ENCODE measurements at regions not wholly inside any gene's neighbourhood (a gene's known extent, or its start where the extent isn't known, plus 50 kb on each side); places are given as distances from the start of the nearest gene placed in this dataset.

- DNase-seq (ENCODE audit: low spot score): no peak
- ChIA-PET POLR2A (interaction anchor here (0.7 to 1.4 kb wide), 2 partner anchors 9 to 531 kb away, joined by 3 read pairs; no protein-coding TSS in a partner anchor), CTCF (ENCODE audit: unreplicated experiment) (no interaction called here)
- Histone ChIP-seq H3K4me3 (ENCODE audit: low read depth, low read length, poor library complexity, severe bottlenecking) (no peak overlapping the region), H3K9me3 (ENCODE audit: low read length) (no peaks in the 10 kb centered on the region), H3K27ac (ENCODE audit: low read depth, low read length, poor library complexity, severe bottlenecking) (no peak overlapping the region), H3K36me3 (ENCODE audit: insufficient read depth, low read length) (no peaks in the 10 kb centered on the region), H4K20me1 (ENCODE audit: insufficient read depth, low read length) (no peaks in the 10 kb centered on the region; the same call in 1 of the 2 replicates), H3K4me1 (ENCODE audit: insufficient read depth, low read length, poor library complexity, severe bottlenecking) (no peaks in the 10 kb centered on the region), H3K9me2 (ENCODE audit: insufficient read depth, low read length) (no peaks in the 10 kb centered on the region), H3K79me2 (ENCODE audit: insufficient read depth, low read depth, low read length) (no peaks in the 10 kb centered on the region), H2AFZ (ENCODE audit: low read length) (no peak overlapping the region), H3K4me2 (ENCODE audit: low read length) (no peak overlapping the region)
- intact Hi-C loops (cut with micrococcal nuclease; ENCODE audit: unreplicated experiment): no loop called here
- no TSS peak for BruUV-seq (replicated peaks)
- TF ChIP-seq EZH2phosphoT487 (IDR thresholded peaks at IDR 0.05; ENCODE audit: borderline replicate concordance, low read depth, low read length) (no peak), CTCF (conservative IDR thresholded peaks at IDR 0.05; ENCODE audit: low read length) (no peak)
Measured at GRCh38 chr9:130782886-130783530, 52.0 kb upstream of the ABL1 start.

- no peak overlapping the region for H2AFZ ChIP-seq (ENCODE audit: low read length)
- no TSS peak for BruUV-seq (replicated peaks)
- no peak overlapping the region for H3K4me2 ChIP-seq (ENCODE audit: low read length)
- ChIA-PET POLR2A (no interaction called here), CTCF (ENCODE audit: unreplicated experiment) (no interaction called here)
- intact Hi-C loops (cut with micrococcal nuclease; ENCODE audit: unreplicated experiment): no loop called here
- no peaks in the 10 kb centered on the region for H3K4me1 ChIP-seq (ENCODE audit: insufficient read depth, low read length, poor library complexity, severe bottlenecking)
- H4K20me1 ChIP-seq (ENCODE audit: insufficient read depth, low read length): peaks cover 3% of the 10 kb centered on the region; the same call in 1 of the 2 replicates
- no peaks in the 10 kb centered on the region for H3K9me3 ChIP-seq (ENCODE audit: low read length)
- no peaks in the 10 kb centered on the region for H3K36me3 ChIP-seq (ENCODE audit: insufficient read depth, low read length)
- H3K9me2 ChIP-seq (ENCODE audit: insufficient read depth, low read length): no peaks in the 10 kb centered on the region
- no peaks in the 10 kb centered on the region for H3K79me2 ChIP-seq (ENCODE audit: insufficient read depth, low read depth, low read length)
- TF ChIP-seq EZH2phosphoT487 (IDR thresholded peaks at IDR 0.05; ENCODE audit: borderline replicate concordance, low read depth, low read length): no peak
- TF ChIP-seq CTCF (conservative IDR thresholded peaks at IDR 0.05; ENCODE audit: low read length): no peak
- no peak for DNase-seq (ENCODE audit: low spot score)
- no peak overlapping the region for H3K4me3 ChIP-seq (ENCODE audit: low read depth, low read length, poor library complexity, severe bottlenecking)
- H3K27ac ChIP-seq (ENCODE audit: low read depth, low read length, poor library complexity, severe bottlenecking): no peak overlapping the region
Measured at GRCh38 chr9:130785053-130785452, 50.0 kb upstream of the ABL1 start.

Measured in OCI-LY7 (cell line).